Inflammatory macrophage treated with lipopolysaccharide for 4 hours (primary cell): ENCODE measurements at regions not wholly inside any gene's neighbourhood (a gene's known extent, or its start where the extent isn't known, plus 50 kb on each side); places are given as distances from the start of the nearest gene placed in this dataset.

Experiments used
- DNase-seq: peaks from one replicate; pipeline ENCODE4 v3.0.0-alpha.2; 2020

DNA sequence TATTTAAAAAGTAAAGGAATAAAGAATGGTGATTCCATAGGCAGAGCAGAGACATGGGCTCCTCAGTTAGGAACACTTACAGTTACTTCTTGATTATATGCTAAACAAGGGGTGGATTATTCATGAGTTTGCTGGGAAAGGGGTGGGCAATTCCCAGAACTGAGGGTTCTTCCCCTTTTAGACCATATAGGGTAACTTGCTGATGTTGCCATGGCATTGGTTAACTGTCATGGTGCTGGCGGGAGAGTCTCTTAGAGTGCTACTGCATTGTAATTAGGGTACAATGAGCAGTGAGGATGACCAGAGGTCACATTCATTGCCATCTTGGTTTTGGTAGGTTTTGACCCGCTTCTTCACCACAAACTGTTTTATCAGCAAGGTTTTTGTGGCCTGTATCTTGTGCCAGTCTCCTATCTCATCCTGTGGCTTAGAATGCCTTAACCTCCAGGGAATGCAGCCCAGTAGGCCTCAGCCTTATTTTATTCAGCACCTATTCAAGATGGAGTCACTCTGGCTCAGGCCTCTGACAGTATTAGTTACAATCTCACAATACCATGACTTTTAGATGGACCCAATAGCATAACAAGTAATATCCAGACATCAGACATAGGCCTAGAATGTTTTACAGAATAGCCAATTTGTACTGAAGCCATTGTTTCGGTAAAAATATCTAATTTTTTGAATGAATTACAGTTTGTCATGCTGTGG, 106.8 kb downstream of the ZBTB18 start:
- DNase-seq, result no peak

DNA sequence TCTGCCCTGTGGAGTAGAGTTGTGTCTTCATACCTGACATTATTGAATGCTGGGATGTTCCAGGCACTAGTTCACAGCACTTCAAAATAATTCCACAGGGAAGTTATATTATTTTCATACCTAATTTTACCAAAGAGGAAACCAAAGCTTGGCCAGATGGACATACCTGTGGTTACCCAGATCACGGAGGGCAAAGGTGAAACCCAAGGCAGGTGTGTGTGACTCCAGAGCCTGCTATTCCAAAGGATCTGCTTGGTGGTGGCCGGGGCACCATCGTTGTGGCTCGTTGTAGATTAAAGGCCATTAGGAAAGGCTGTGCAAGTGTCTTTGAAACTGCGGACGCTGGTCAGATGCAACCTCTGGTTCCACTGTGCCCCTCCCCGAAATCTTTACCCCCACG, 108.6 kb downstream of the ZBTB18 start:
- no peak for DNase-seq

DNA sequence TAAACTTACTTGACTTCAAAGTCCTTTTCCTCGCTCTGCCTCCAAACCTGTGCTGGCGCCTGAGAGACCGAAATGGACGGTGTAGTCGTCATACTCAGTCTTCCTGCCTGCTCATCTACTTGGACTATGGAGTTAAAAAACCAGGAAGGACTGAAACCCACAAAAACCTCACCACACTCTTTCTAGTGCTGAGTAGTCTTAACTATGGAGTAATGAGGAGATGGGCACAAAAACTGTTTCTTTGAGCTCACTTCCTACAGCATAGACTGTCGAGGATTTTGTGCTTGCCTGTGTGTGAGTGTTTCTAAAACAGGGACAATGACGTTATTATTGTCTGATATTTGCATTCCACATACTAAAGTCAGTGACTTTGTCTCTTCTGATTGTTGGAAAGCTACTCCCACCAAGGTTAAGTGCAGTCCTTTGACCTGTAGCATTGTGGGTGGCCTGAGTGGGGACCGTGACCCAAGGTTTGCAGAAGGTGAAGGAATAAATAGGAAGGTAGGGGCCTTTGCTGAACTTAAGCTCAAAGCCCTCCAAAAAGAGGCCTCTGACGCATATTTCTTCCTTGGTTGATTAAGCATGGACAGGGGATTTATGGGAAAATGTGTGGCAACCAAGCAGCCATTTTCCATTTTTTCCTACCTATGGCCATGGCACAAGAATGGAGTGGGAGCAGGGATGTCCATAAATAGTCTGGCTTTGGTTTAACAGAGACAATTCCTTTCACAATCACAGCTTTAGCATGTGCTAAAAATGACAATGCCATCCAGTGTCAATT, 109.6 kb downstream of the ZBTB18 start:
- peak; percentile 42 for DNase-seq

GRCh38 chr1:244161236-244161510, 110.1 kb downstream of the ZBTB18 start:
- DNase-seq, result no peak

- no peak for DNase-seq
These were observed 111.9 kb downstream of the ZBTB18 start for GRCh38 chr1:244162786-244163530.

GRCh38 chr1:244163861-244164510, 112.9 kb downstream of the ZBTB18 start:
- DNase-seq, result no peak

DNA sequence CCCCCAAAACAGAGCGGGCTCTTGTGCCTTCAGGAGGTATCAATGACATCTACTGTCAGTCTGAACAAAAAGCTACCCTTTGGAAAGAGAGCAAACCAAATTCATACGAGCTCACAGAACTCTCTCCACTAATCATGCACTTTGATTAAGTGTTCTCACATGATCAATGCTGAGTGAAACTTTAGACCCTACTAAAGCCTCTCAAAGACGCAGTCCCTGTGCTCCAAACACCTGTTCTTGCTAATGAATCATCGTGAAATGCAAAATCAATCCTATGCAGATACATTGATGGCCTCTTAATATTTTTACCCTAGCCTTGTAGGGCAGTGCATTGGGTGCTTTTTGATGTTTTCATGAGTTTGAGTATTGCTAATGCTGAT, 113.4 kb downstream of the ZBTB18 start:
- DNase-seq, result no peak

DNA sequence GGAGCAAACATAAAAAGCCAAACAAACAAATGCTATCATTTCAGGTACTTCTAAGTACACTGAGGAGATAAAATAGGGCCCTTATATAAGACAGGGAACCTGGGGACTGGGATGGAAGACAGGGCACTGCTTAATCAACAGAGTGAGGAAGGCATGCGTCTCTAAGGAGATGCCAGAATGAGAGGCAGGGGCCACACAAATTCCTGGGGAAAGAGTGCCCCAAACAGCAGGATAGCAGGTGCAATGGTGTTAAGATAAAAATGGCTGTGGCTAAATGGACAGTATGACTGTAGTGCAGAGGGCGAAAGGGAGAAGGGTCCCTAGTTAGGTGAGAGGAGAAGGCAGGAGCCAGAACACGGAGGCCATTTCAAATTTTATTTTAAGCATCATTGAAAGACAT, 113.9 kb downstream of the ZBTB18 start:
- no peak for DNase-seq

DNA sequence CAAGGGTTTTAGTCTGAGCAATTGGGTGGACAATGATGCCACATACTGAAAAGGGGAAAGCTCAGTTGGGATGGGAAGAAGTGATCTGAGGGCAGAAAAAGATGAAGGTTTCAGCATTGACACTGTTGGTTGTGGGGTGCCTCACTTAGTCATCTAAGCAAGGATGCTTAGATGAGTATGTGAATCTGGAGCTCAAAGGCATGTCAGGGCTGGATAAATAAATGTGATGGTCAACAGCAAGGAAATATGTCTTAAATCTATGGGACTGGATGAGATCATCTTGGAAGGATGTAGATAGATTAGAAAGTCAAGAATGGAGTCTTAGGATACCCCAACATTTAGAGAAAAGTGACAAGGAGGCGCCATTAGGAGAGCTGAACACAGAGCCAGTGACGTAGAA, 114.6 kb downstream of the ZBTB18 start:
- DNase-seq, result no peak

DNA sequence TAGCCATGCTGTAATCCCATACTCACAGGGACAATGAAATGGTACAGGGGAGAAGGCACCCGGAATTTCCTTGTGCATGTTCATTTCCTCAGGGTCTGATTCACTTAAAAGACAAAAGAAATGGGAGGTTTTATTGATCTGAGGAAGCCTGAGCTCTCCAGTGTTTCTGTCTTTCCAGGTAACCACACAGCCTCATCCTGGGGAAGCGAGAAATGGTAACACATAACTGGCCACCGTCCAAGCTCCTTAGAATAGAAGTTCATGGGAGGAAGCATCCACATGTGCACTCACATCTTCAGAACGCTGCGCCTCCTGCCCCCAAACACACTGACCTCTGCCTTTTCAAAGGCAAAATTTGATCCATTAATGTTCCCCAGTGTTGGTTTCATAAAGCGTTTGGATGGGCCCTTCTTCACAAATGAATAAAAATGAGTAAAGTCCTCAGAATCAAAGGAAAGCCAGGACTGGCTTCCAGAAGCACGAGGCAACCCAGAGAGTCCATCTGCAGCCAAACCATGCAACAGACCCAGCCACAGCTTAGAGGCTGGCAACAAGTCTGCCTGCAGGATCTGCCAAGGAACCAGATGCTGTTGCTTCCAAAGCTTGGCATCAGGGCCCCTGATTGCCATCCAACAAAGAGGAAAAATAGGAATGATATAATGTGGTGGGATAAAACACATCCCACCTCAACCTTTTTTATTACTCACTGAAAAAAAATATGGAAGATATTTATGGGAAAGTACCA, 120.3 kb downstream of the ZBTB18 start:
- DNase-seq, result no peak

DNA sequence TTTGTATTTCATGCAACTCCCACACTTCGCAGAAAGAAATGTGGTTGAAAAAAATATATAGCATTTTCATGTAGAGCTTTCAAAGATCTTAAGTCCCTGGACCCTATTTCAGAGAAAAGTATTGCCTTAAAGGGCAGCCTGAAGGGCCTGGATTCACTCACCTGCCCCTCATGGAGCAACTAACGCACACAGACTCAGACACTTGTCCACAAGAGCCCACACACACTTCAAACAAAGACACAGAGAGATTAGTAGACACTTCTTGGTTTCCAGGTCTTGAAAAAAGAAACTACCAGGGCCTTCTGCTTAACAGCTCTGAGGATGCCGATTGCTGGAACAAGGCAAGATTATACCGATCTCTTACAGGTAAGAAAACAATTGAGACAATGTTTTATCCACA, 122.2 kb downstream of the ZBTB18 start:
- no peak for DNase-seq

GRCh38 chr1:244173769-244174168, 122.7 kb downstream of the ZBTB18 start:
- no peak for DNase-seq

GRCh38 chr1:244174922-244175521, 123.9 kb downstream of the ZBTB18 start:
- no peak for DNase-seq

DNA sequence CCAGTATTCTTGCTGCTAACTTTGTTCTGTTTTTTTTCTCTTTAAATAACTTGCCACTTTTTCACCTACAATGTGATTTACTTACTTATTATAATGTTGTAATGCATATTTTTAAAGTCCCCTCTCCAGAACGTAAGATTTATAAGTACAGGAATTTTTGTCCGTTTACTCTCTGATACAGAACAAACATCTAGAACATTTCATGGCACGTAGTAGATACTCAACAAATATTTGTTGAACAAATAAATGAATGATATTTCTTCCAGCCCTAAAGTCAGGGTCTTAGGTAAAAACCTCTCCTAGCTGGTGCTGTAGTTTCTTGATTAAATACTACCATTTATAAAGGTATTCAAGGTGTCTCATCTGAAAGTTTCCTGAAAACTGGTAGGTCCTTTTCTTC, 125.1 kb downstream of the ZBTB18 start:
- DNase-seq, result no peak

GRCh38 chr1:244180256-244180655, 129.2 kb downstream of the ZBTB18 start:
- no peak for DNase-seq

GRCh38 chr1:244181867-244182266, 130.8 kb downstream of the ZBTB18 start:
- no peak for DNase-seq

- no peak for DNase-seq
These were observed 132.0 kb downstream of the ZBTB18 start for GRCh38 chr1:244183037-244183436.

DNA sequence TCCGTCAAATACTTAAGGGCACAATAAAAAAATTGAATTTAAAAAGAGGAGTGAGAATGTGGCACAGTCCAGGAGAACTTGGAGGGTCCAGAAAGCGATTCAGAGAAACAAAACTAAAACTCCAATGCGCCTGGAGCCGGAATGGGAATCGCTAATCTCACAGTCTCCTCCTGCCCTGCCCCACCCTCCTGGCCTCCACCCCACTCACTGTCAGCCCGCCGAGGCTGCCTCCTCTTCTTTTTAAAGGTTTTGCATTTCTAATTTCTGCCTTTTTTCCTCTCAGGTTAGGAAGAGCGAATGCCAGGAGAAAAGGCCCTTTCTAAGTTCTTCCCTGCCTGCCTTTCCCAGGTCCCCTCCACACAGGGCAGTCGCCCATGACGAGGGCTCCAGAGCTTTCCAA, 135.3 kb downstream of the ZBTB18 start:
- no peak for DNase-seq

DNA sequence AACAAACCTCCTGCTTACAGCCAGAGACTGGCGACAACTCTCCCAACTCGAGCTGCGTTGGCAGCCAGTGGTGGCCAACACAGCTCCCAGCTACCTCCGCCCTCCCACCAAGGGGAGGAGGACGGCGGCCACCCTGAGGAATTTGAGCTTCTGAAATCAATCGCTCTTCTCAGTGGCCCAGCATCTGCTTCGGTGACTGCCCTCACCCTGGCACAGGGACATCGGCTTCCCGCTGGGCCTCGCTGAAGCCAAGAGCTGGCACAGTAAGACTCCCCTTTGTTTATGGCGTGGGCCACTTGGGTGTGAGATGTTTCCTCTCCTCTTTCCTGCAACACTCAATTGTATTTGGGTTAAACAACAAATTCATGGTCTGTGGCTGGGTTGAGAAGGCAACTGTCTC, 136.2 kb downstream of the ZBTB18 start:
- no peak for DNase-seq

GRCh38 chr1:244191581-244191980, 140.5 kb downstream of the ZBTB18 start:
- no peak for DNase-seq

- no peak for DNase-seq
These were observed 141.2 kb downstream of the ZBTB18 start for GRCh38 chr1:244192325-244192724.

DNA sequence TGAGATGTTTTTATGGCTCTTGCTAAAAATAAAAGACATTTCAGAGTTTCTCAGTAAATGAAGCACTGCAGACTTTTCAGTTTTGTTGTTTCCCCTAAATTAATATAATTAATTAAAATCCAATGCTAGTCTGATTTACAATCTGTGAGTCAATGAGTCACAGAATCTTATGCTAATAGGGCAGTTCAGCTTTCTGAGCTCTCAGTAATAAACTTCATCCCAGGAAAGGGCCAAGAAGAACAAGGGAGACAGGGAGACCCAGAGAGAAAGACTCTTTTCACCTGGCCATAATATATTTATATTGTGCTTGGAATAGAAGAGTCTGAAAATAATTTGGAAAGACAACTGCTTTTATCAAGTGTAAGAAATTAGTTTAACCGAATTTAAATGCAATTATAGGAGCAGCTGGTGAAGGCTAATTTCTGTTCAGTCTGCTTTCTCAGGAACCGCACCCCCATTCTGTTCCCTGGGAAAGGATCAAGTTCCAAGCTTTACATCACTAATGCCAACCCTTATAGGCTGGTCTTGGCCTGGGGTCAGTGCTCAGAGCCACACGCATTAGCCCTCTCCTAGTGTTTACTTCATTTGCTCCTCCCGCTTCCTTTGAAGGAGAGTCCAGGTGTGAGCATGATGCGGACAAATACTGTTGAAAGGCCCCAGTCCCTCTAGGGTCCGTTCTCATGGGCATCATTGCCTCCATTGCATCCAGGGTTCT, 145.6 kb downstream of the ZBTB18 start:
- DNase-seq, result no peak
